Astrocyte (in vitro differentiated cells and primary cell): ENCODE measurements at regions not wholly inside any gene's neighbourhood (a gene's known extent, or its start where the extent isn't known, plus 50 kb on each side); places are given as distances from the start of the nearest gene placed in this dataset.

ENCODE experiments used
- DNase-seq: peaks from one replicate; pipeline ENCODE4 v3.0.0-alpha.2; 2010; ENCODE audit warnings: low read depth
- FAIRE-seq: peaks from 2 replicates; lab custom pipeline; 2011; peaks lifted over from hg19 to GRCh38; lab: Jason Lieb, UNC
- H2AFZ ChIP-seq: 2 replicates; pipeline ENCODE4 v1.6.0; 2012; ENCODE audit warnings: low read depth, low read length, inconsistent platforms
- H3K27ac ChIP-seq: 2 replicates; pipeline ENCODE4 v1.5.1; 2011; ENCODE audit warnings: low read depth, low read length, inconsistent platforms
- H3K27me3 ChIP-seq: 2 replicates; pipeline ENCODE4 v1.6.0; 2011; ENCODE audit warnings: low read length, inconsistent platforms; ENCODE audit not compliant: insufficient read depth
- H3K36me3 ChIP-seq: 2 replicates; pipeline ENCODE4 v1.5.1; 2011; ENCODE audit warnings: low read length, inconsistent platforms; ENCODE audit not compliant: insufficient read depth
- H3K4me1 ChIP-seq: 2 replicates; pipeline ENCODE4 v1.5.1; 2011; ENCODE audit warnings: low read length, inconsistent platforms; ENCODE audit not compliant: insufficient read depth
- H3K4me2 ChIP-seq: 2 replicates; pipeline ENCODE4 v1.6.0; 2012; ENCODE audit warnings: low read length, inconsistent platforms
- H3K4me3 ChIP-seq: 2 replicates; pipeline ENCODE4 v1.5.1; 2011; ENCODE audit warnings: low read depth, mild to moderate bottlenecking, low read length, inconsistent platforms; ENCODE audit not compliant: insufficient read depth
- H3K79me2 ChIP-seq: 2 replicates; pipeline ENCODE4 v1.6.0; 2012; ENCODE audit warnings: mild to moderate bottlenecking, low read length, inconsistent platforms; ENCODE audit not compliant: insufficient read depth
- H3K9ac ChIP-seq: 2 replicates; pipeline ENCODE4 v1.6.0; 2012; ENCODE audit warnings: mild to moderate bottlenecking, low read length, inconsistent platforms
- H3K9me3 ChIP-seq: 2 replicates; pipeline ENCODE4 v1.5.1; 2012; ENCODE audit warnings: low read depth, mild to moderate bottlenecking, low read length, inconsistent platforms; ENCODE audit not compliant: insufficient read depth
- H4K20me1 ChIP-seq: 2 replicates; pipeline ENCODE4 v1.6.0; 2012; ENCODE audit warnings: low read length, inconsistent platforms; ENCODE audit not compliant: insufficient read depth
- H3K27ac Mint-ChIP-seq: one replicate; pipeline ENCODE4 v1.8.0; 2021; ENCODE audit warnings: mild to moderate bottlenecking, mixed read lengths; ENCODE audit not compliant: unreplicated experiment
- H3K27me3 Mint-ChIP-seq: one replicate; pipeline ENCODE4 v1.8.0; 2021; ENCODE audit warnings: low read depth, mixed read lengths; ENCODE audit not compliant: unreplicated experiment
- H3K36me3 Mint-ChIP-seq: one replicate; pipeline ENCODE4 v1.8.0; 2021; ENCODE audit warnings: low read depth, mixed read lengths; ENCODE audit not compliant: unreplicated experiment
- H3K4me1 Mint-ChIP-seq: one replicate; pipeline ENCODE4 v1.8.0; 2021; ENCODE audit warnings: low read depth, mixed read lengths; ENCODE audit not compliant: unreplicated experiment
- H3K4me3 Mint-ChIP-seq: one replicate; pipeline ENCODE4 v1.8.0; 2021; ENCODE audit warnings: mild to moderate bottlenecking, moderate library complexity, mixed read lengths; ENCODE audit not compliant: unreplicated experiment
- H3K9me3 Mint-ChIP-seq: one replicate; pipeline ENCODE4 v1.8.0; 2021; ENCODE audit warnings: mild to moderate bottlenecking, mixed read lengths; ENCODE audit not compliant: unreplicated experiment
- CTCF ChIP-seq: IDR thresholded peaks from 2 replicates; pipeline ENCODE4 v1.5.1; 2011; ENCODE audit warnings: low read depth, mild to moderate bottlenecking, inconsistent platforms, low read length, moderate library complexity; ENCODE audit not compliant: insufficient read depth
- EZH2 ChIP-seq: IDR thresholded peaks from 2 replicates; pipeline ENCODE4 v1.6.1; 2012; ENCODE audit warnings: mild to moderate bottlenecking, low read length, inconsistent platforms; ENCODE audit not compliant: insufficient read depth

- no peaks in the 10 kb centered on the region for H3K4me1 Mint-ChIP-seq
- no peak overlapping the region for H3K27ac Mint-ChIP-seq
- no peak overlapping the region for H3K4me2 ChIP-seq
- no peak for FAIRE-seq
- H3K36me3 Mint-ChIP-seq: no peaks in the 10 kb centered on the region
- no peaks in the 10 kb centered on the region for H4K20me1 ChIP-seq
- H3K9me3 Mint-ChIP-seq: no peaks in the 10 kb centered on the region
- no peak overlapping the region for H3K27ac ChIP-seq
- DNase-seq: peak; percentile 5
- H3K27me3 ChIP-seq: no peaks in the 10 kb centered on the region
- H3K79me2 ChIP-seq: no peaks in the 10 kb centered on the region
- no peak overlapping the region for H3K4me3 ChIP-seq
- TF ChIP-seq EZH2 (no peak), CTCF (no peak)
- no peaks in the 10 kb centered on the region for H3K36me3 ChIP-seq
- no peaks in the 10 kb centered on the region for H3K27me3 Mint-ChIP-seq
- H3K9me3 ChIP-seq: no peaks in the 10 kb centered on the region
- H3K4me3 Mint-ChIP-seq: no peak overlapping the region
- no peak overlapping the region for H3K9ac ChIP-seq
- no peaks in the 10 kb centered on the region for H3K4me1 ChIP-seq
- no peak overlapping the region for H2AFZ ChIP-seq
Measured at GRCh38 chr5:109516390-109516789, 106.6 kb upstream of the PJA2 start.

GRCh38 chr5:109511980-109512734, 102.4 kb upstream of the PJA2 start:
- H3K9ac ChIP-seq: no peak overlapping the region
- no peaks in the 10 kb centered on the region for H3K9me3 ChIP-seq
- no peaks in the 10 kb centered on the region for H3K27me3 ChIP-seq
- H4K20me1 ChIP-seq: no peaks in the 10 kb centered on the region
- no peaks in the 10 kb centered on the region for H3K4me1 Mint-ChIP-seq
- H3K4me2 ChIP-seq: no peak overlapping the region
- DNase-seq: no peak
- no peak overlapping the region for H3K4me3 Mint-ChIP-seq
- FAIRE-seq: no peak
- no peak overlapping the region for H3K27ac Mint-ChIP-seq
- H2AFZ ChIP-seq: no peak overlapping the region
- no peak overlapping the region for H3K4me3 ChIP-seq
- H3K79me2 ChIP-seq: no peaks in the 10 kb centered on the region
- H3K27me3 Mint-ChIP-seq: no peaks in the 10 kb centered on the region
- H3K27ac ChIP-seq: no peak overlapping the region
- no peaks in the 10 kb centered on the region for H3K4me1 ChIP-seq
- no peaks in the 10 kb centered on the region for H3K36me3 ChIP-seq
- TF ChIP-seq CTCF (no peak), EZH2 (no peak)
- no peaks in the 10 kb centered on the region for H3K9me3 Mint-ChIP-seq
- H3K36me3 Mint-ChIP-seq: no peaks in the 10 kb centered on the region

GRCh38 chr5:109506556-109506955, 96.8 kb upstream of the PJA2 start:
- TF ChIP-seq EZH2 (no peak), CTCF (no peak)
- Mint-ChIP-seq H3K36me3 (no peaks in the 10 kb centered on the region), H3K4me3 (no peak overlapping the region), H3K27ac (no peak overlapping the region), H3K4me1 (no peaks in the 10 kb centered on the region), H3K9me3 (no peaks in the 10 kb centered on the region), H3K27me3 (no peaks in the 10 kb centered on the region)
- Histone ChIP-seq H3K9me3 (no peaks in the 10 kb centered on the region), H3K9ac (no peak overlapping the region), H3K4me2 (no peak overlapping the region), H3K27me3 (no peaks in the 10 kb centered on the region), H4K20me1 (no peaks in the 10 kb centered on the region), H3K4me3 (no peak overlapping the region), H3K36me3 (no peaks in the 10 kb centered on the region), H2AFZ (no peak overlapping the region), H3K27ac (no peak overlapping the region), H3K4me1 (no peaks in the 10 kb centered on the region), H3K79me2 (no peaks in the 10 kb centered on the region)
- DNase-seq (no peak), FAIRE-seq (no peak)
